WTC11 (cell line): ENCODE measurements at regions not wholly inside any gene's neighbourhood (a gene's known extent, or its start where the extent isn't known, plus 50 kb on each side); places are given as distances from the start of the nearest gene placed in this dataset.

Experiments
- ATAC-seq: fragments of 200-7000 bp; cut with Tn5 transposase; 2 replicates; pipeline ENCODE4 v1.10.0; 2021; ENCODE audit warnings: mild to moderate bottlenecking, moderate library complexity
- CTCF ChIA-PET: fragments of 300-600 bp; sonication (Branson Sonifier 250); formaldehyde crosslinking; loops from one replicate; lab custom pipeline; 2021; ENCODE audit warnings: antibody characterized with exemption; lab: Charles Lee
- POLR2A ChIA-PET: fragments of 350-600 bp; sonication (Branson Sonifier 250); formaldehyde crosslinking; loops from one replicate; lab custom pipeline; 2021; ENCODE audit warnings: antibody characterized with exemption; lab: Charles Lee
- DNase-seq: peaks from one replicate; pipeline ENCODE4 v3.0.0; 2021; ENCODE audit warnings: low spot score
- H3K27ac Mint-ChIP-seq: 2 replicates; pipeline ENCODE4 v1.8.0; 2021; ENCODE audit warnings: mixed read lengths
- H3K27me3 Mint-ChIP-seq: 2 replicates; pipeline ENCODE4 v1.8.0; 2021; ENCODE audit warnings: low read depth, mild to moderate bottlenecking, moderate library complexity, mixed read lengths
- H3K36me3 Mint-ChIP-seq: 2 replicates; pipeline ENCODE4 v1.8.0; 2021; ENCODE audit warnings: mixed read lengths
- H3K4me1 Mint-ChIP-seq: 2 replicates; pipeline ENCODE4 v1.8.0; 2022; ENCODE audit warnings: mixed read lengths
- H3K4me3 Mint-ChIP-seq: 2 replicates; pipeline ENCODE4 v1.8.0; 2021; ENCODE audit warnings: mild to moderate bottlenecking, moderate library complexity, mixed read lengths
- H3K9me3 Mint-ChIP-seq: 2 replicates; pipeline ENCODE4 v1.8.0; 2021; ENCODE audit warnings: mixed read lengths
- CBFB ChIP-seq: sonication (generic); formaldehyde crosslinking; IDR thresholded peaks from 2 replicates; pipeline ENCODE4 v1.8.1; 2022; ENCODE audit warnings: mild to moderate bottlenecking, low read depth, missing genetic modification reagents
- EMX1 ChIP-seq: fragments of 250-450 bp; sonication (Bioruptor Pico); IDR thresholded peaks from 2 replicates; pipeline ENCODE4 v1.8.0; 2021; ENCODE audit warnings: mild to moderate bottlenecking
- ESRRA ChIP-seq: sonication (generic); formaldehyde crosslinking; IDR thresholded peaks from 2 replicates; pipeline ENCODE4 v1.8.1; 2022; ENCODE audit warnings: mild to moderate bottlenecking, missing genetic modification reagents, borderline replicate concordance
- ETV6 ChIP-seq: sonication (generic); formaldehyde crosslinking; IDR thresholded peaks from 2 replicates; pipeline ENCODE4 v1.8.1; 2022; ENCODE audit warnings: mild to moderate bottlenecking, missing genetic modification reagents
- FOXP1 ChIP-seq: sonication (generic); formaldehyde crosslinking; IDR thresholded peaks from 2 replicates; pipeline ENCODE4 v1.8.0; 2022; ENCODE audit warnings: missing genetic modification reagents, mild to moderate bottlenecking, moderate library complexity, borderline replicate concordance
- GRHL2 ChIP-seq: fragments of 250-450 bp; sonication (Bioruptor Pico); IDR thresholded peaks from 2 replicates; pipeline ENCODE4 v1.8.0; 2022; ENCODE audit warnings: mild to moderate bottlenecking, moderate library complexity; ENCODE audit not compliant: insufficient replicate concordance, severe bottlenecking
- HMGA2 ChIP-seq: fragments of 250-450 bp; sonication (Bioruptor Pico); IDR thresholded peaks from 2 replicates; pipeline ENCODE4 v1.4.0; 2021; ENCODE audit warnings: mild to moderate bottlenecking, moderate library complexity
- IRF2 ChIP-seq: sonication (generic); formaldehyde crosslinking; IDR thresholded peaks from 2 replicates; pipeline ENCODE4 v1.8.0; 2022; ENCODE audit warnings: low read depth, missing genetic modification reagents, borderline replicate concordance
- NR3C1 ChIP-seq: sonication (generic); formaldehyde crosslinking; conservative IDR thresholded peaks from 2 replicates; pipeline ENCODE4 v1.8.1; 2023; ENCODE audit warnings: low read depth, mild to moderate bottlenecking, missing genetic modification reagents
- SMAD3 ChIP-seq: sonication (generic); formaldehyde crosslinking; IDR thresholded peaks from 2 replicates; pipeline ENCODE4 v1.8.0; 2022; ENCODE audit warnings: missing genetic modification reagents, mild to moderate bottlenecking, borderline replicate concordance
- TEAD4 ChIP-seq: sonication (generic); formaldehyde crosslinking; IDR thresholded peaks from 2 replicates; pipeline ENCODE4 v1.8.0; 2022; ENCODE audit warnings: mild to moderate bottlenecking, missing genetic modification reagents
- ZNF232 ChIP-seq: sonication (generic); formaldehyde crosslinking; IDR thresholded peaks from 2 replicates; pipeline ENCODE4 v1.8.0; 2022; ENCODE audit warnings: mild to moderate bottlenecking, missing genetic modification reagents
- ZNF423 ChIP-seq: fragments of 250-450 bp; sonication (Bioruptor Pico); IDR thresholded peaks from 2 replicates; pipeline ENCODE4 v2.1.2; 2022; ENCODE audit warnings: mild to moderate bottlenecking, moderate library complexity
- ZNF671 ChIP-seq: fragments of 250-450 bp; sonication (Bioruptor Pico); IDR thresholded peaks from 2 replicates; pipeline ENCODE4 v1.8.0; 2021; ENCODE audit warnings: mild to moderate bottlenecking
- TF ChIP-seq, protein P1 (sequence below): sonication (generic); formaldehyde crosslinking; IDR thresholded peaks from 2 replicates; pipeline ENCODE4 v1.8.1; 2023; ENCODE audit warnings: mild to moderate bottlenecking, missing genetic modification reagents, borderline replicate concordance
- TF ChIP-seq, protein P2 (sequence below): fragments of 250-450 bp; sonication (Bioruptor Pico); IDR thresholded peaks from 2 replicates; pipeline ENCODE4 v2.1.2; 2022; ENCODE audit warnings: mild to moderate bottlenecking, moderate library complexity
- TF ChIP-seq, protein P3 (sequence below): sonication (generic); formaldehyde crosslinking; IDR thresholded peaks from 2 replicates; pipeline ENCODE4 v1.8.0; 2022; ENCODE audit warnings: mild to moderate bottlenecking, missing genetic modification reagents
- TF ChIP-seq, protein P4 (sequence below): sonication (generic); formaldehyde crosslinking; IDR thresholded peaks from 2 replicates; pipeline ENCODE4 v1.8.1; 2023; ENCODE audit warnings: mild to moderate bottlenecking, missing genetic modification reagents, moderate library complexity
- TF ChIP-seq, protein P5 (sequence below): sonication (generic); formaldehyde crosslinking; IDR thresholded peaks from 2 replicates; pipeline ENCODE4 v1.8.1; 2023; ENCODE audit warnings: mild to moderate bottlenecking, moderate library complexity, missing genetic modification reagents
- TF ChIP-seq, protein P6 (sequence below): sonication (generic); formaldehyde crosslinking; IDR thresholded peaks from 2 replicates; pipeline ENCODE4 v1.8.1; 2022; ENCODE audit warnings: mild to moderate bottlenecking, moderate library complexity, missing genetic modification reagents
- TF ChIP-seq, protein P7 (sequence below): sonication (generic); formaldehyde crosslinking; IDR thresholded peaks from 2 replicates; pipeline ENCODE4 v1.8.1; 2022; ENCODE audit warnings: low read depth, mild to moderate bottlenecking, moderate library complexity, missing genetic modification reagents, borderline replicate concordance
- TF ChIP-seq, protein P8 (sequence below): sonication (generic); formaldehyde crosslinking; IDR thresholded peaks from 2 replicates; pipeline ENCODE4 v1.8.0; 2022; ENCODE audit warnings: mild to moderate bottlenecking, missing genetic modification reagents

DNA sequence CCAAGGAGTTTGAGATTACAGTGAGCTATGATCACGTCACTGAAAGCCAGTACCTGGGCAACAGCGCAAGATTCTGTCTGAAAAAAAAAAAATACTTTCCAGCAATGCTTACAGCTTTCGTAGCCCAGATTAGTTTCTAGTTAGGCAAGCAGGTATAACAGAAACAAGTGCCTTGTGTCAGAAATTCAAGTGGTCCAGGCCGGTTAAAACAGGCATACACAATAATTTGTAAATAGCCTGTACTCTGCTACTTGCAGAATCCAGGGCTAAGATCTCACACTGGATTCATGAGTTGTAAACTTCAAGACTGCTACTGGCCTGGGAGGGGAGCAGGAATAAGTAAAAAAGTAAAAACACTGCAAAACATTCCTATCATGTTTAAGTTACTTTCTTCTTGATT, 512.9 kb downstream of the IPMK start:
- Mint-ChIP-seq H3K4me3 (no peak overlapping the region), H3K36me3 (peaks cover 9% of the 10 kb centered on the region), H3K9me3 (peaks cover 23% of the 10 kb centered on the region), H3K4me1 (peaks cover 12% of the 10 kb centered on the region), H3K27ac (no peak overlapping the region), H3K27me3 (no peaks in the 10 kb centered on the region)
- no peak for DNase-seq
- no peak for ATAC-seq
- POLR2A ChIA-PET, result no interaction called here
- CTCF ChIA-PET, result no interaction called here
- TF ChIP-seq EMX1 (CRISPR knock-in tag) (no peak), IRF2 (CRISPR knock-in tag) (no peak), SMAD3 (CRISPR knock-in tag) (no peak), ZNF423 (CRISPR knock-in tag) (no peak), TEAD4 (CRISPR knock-in tag) (no peak), FOXP1 (CRISPR knock-in tag) (no peak), HMGA2 (CRISPR knock-in tag) (no peak), ZNF232 (CRISPR knock-in tag) (no peak)
- TF ChIP-seq, protein P1, sequence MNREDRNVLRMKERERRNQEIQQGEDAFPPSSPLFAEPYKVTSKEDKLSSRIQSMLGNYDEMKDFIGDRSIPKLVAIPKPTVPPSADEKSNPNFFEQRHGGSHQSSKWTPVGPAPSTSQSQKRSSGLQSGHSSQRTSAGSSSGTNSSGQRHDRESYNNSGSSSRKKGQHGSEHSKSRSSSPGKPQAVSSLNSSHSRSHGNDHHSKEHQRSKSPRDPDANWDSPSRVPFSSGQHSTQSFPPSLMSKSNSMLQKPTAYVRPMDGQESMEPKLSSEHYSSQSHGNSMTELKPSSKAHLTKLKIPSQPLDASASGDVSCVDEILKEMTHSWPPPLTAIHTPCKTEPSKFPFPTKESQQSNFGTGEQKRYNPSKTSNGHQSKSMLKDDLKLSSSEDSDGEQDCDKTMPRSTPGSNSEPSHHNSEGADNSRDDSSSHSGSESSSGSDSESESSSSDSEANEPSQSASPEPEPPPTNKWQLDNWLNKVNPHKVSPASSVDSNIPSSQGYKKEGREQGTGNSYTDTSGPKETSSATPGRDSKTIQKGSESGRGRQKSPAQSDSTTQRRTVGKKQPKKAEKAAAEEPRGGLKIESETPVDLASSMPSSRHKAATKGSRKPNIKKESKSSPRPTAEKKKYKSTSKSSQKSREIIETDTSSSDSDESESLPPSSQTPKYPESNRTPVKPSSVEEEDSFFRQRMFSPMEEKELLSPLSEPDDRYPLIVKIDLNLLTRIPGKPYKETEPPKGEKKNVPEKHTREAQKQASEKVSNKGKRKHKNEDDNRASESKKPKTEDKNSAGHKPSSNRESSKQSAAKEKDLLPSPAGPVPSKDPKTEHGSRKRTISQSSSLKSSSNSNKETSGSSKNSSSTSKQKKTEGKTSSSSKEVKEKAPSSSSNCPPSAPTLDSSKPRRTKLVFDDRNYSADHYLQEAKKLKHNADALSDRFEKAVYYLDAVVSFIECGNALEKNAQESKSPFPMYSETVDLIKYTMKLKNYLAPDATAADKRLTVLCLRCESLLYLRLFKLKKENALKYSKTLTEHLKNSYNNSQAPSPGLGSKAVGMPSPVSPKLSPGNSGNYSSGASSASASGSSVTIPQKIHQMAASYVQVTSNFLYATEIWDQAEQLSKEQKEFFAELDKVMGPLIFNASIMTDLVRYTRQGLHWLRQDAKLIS, result no peak
- TF ChIP-seq, protein P2, sequence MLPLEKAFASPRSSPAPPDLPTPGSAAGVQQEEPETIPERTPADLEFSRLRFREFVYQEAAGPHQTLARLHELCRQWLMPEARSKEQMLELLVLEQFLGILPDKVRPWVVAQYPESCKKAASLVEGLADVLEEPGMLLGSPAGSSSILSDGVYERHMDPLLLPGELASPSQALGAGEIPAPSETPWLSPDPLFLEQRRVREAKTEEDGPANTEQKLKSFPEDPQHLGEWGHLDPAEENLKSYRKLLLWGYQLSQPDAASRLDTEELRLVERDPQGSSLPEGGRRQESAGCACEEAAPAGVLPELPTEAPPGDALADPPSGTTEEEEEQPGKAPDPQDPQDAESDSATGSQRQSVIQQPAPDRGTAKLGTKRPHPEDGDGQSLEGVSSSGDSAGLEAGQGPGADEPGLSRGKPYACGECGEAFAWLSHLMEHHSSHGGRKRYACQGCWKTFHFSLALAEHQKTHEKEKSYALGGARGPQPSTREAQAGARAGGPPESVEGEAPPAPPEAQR (CRISPR knock-in tag), result no peak
- TF ChIP-seq, protein P3, sequence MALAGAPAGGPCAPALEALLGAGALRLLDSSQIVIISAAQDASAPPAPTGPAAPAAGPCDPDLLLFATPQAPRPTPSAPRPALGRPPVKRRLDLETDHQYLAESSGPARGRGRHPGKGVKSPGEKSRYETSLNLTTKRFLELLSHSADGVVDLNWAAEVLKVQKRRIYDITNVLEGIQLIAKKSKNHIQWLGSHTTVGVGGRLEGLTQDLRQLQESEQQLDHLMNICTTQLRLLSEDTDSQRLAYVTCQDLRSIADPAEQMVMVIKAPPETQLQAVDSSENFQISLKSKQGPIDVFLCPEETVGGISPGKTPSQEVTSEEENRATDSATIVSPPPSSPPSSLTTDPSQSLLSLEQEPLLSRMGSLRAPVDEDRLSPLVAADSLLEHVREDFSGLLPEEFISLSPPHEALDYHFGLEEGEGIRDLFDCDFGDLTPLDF (CRISPR knock-in tag), result no peak
- TF ChIP-seq, protein P4, sequence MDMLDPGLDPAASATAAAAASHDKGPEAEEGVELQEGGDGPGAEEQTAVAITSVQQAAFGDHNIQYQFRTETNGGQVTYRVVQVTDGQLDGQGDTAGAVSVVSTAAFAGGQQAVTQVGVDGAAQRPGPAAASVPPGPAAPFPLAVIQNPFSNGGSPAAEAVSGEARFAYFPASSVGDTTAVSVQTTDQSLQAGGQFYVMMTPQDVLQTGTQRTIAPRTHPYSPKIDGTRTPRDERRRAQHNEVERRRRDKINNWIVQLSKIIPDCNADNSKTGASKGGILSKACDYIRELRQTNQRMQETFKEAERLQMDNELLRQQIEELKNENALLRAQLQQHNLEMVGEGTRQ (CRISPR knock-in tag), result no peak

DNA sequence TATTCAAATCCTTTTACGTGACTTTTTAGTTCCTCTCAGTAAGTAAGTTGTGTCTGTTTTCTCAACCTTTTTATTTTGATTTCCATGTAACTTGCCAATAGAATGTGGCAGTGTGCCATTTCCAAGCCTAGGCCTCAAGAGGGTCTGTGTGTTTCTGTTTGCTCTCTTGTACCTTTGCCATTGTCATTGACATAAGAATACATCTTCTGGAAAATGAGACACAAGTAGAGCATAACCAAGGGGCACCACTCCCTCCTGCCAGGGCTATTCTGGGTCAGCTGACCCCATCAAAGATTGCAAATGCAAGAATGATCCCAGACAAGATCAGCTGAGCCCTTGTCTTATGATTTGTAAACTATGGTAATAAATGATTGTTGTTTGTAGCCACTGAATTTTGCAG, 524.0 kb downstream of the IPMK start:
- H3K36me3 Mint-ChIP-seq, result no peaks in the 10 kb centered on the region; the same call in 1 of the 2 replicates
- peaks cover 13% of the 10 kb centered on the region for H3K9me3 Mint-ChIP-seq
- no peak for ATAC-seq
- DNase-seq, result no peak
- H3K4me1 Mint-ChIP-seq, result peaks cover 12% of the 10 kb centered on the region
- CTCF ChIA-PET, result interaction anchor here (0.6 kb wide), 1 partner anchor 152 kb away, joined by 3 read pairs; no protein-coding TSS in a partner anchor
- H3K27me3 Mint-ChIP-seq, result no peaks in the 10 kb centered on the region
- no peak overlapping the region for H3K27ac Mint-ChIP-seq
- no peak overlapping the region for H3K4me3 Mint-ChIP-seq
- POLR2A ChIA-PET, result no interaction called here
- TF ChIP-seq ZNF671 (CRISPR knock-in tag) (no peak), NR3C1 (CRISPR knock-in tag) (no peak), TEAD4 (CRISPR knock-in tag) (no peak), ESRRA (CRISPR knock-in tag) (no peak), CBFB (CRISPR knock-in tag) (no peak), GRHL2 (CRISPR knock-in tag) (no peak), ETV6 (CRISPR knock-in tag) (no peak)
- TF ChIP-seq, protein P5, sequence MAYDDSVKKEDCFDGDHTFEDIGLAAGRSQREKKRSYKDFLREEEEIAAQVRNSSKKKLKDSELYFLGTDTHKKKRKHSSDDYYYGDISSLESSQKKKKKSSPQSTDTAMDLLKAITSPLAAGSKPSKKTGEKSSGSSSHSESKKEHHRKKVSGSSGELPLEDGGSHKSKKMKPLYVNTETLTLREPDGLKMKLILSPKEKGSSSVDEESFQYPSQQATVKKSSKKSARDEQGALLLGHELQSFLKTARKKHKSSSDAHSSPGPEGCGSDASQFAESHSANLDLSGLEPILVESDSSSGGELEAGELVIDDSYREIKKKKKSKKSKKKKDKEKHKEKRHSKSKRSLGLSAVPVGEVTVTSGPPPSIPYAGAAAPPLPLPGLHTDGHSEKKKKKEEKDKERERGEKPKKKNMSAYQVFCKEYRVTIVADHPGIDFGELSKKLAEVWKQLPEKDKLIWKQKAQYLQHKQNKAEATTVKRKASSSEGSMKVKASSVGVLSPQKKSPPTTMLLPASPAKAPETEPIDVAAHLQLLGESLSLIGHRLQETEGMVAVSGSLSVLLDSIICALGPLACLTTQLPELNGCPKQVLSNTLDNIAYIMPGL (CRISPR knock-in tag), result no peak
- TF ChIP-seq, protein P6, sequence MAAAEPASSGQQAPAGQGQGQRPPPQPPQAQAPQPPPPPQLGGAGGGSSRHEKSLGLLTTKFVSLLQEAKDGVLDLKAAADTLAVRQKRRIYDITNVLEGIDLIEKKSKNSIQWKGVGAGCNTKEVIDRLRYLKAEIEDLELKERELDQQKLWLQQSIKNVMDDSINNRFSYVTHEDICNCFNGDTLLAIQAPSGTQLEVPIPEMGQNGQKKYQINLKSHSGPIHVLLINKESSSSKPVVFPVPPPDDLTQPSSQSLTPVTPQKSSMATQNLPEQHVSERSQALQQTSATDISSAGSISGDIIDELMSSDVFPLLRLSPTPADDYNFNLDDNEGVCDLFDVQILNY, result no peak
- TF ChIP-seq, protein P7, sequence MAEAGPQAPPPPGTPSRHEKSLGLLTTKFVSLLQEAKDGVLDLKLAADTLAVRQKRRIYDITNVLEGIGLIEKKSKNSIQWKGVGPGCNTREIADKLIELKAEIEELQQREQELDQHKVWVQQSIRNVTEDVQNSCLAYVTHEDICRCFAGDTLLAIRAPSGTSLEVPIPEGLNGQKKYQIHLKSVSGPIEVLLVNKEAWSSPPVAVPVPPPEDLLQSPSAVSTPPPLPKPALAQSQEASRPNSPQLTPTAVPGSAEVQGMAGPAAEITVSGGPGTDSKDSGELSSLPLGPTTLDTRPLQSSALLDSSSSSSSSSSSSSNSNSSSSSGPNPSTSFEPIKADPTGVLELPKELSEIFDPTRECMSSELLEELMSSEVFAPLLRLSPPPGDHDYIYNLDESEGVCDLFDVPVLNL, result no peak
- TF ChIP-seq, protein P8, sequence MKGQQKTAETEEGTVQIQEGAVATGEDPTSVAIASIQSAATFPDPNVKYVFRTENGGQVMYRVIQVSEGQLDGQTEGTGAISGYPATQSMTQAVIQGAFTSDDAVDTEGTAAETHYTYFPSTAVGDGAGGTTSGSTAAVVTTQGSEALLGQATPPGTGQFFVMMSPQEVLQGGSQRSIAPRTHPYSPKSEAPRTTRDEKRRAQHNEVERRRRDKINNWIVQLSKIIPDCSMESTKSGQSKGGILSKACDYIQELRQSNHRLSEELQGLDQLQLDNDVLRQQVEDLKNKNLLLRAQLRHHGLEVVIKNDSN (CRISPR knock-in tag), result no peak
